Neural progenitor cell (in vitro differentiated cells): ENCODE measurements at regions not wholly inside any gene's neighbourhood (a gene's known extent, or its start where the extent isn't known, plus 50 kb on each side); places are given as distances from the start of the nearest gene placed in this dataset.

ENCODE experiments used
- DNase-seq: peaks from one replicate; pipeline ENCODE4 v3.0.0-alpha.2; 2016; ENCODE audit warnings: low spot score
- H2AFZ ChIP-seq: fragments of 200-600 bp; sonication (generic); replicated peaks from 2 replicates; pipeline ENCODE4 v1.6.1; 2016; ENCODE audit warnings: antibody characterized with exemption
- H3F3A ChIP-seq: fragments of 200-600 bp; sonication (generic); 2 replicates; pipeline ENCODE4 v1.6.1; 2016; ENCODE audit warnings: antibody characterized with exemption, low read depth
- H3K27ac ChIP-seq: fragments of 200-600 bp; sonication (generic); 2 replicates; pipeline ENCODE4 v1.5.1; 2016; ENCODE audit warnings: mild to moderate bottlenecking
- H3K27me3 ChIP-seq: fragments of 200-600 bp; sonication (generic); 2 replicates; pipeline ENCODE4 v1.6.1; 2016; ENCODE audit warnings: mild to moderate bottlenecking, moderate library complexity
- H3K36me3 ChIP-seq: fragments of 200-600 bp; sonication (generic); 2 replicates; pipeline ENCODE4 v1.5.1; 2016
- H3K4me1 ChIP-seq: fragments of 200-600 bp; sonication (generic); 2 replicates; pipeline ENCODE4 v1.6.1; 2016; ENCODE audit warnings: mixed run types
- H3K4me2 ChIP-seq: fragments of 200-600 bp; sonication (generic); 2 replicates; pipeline ENCODE4 v1.6.1; 2016
- H3K4me3 ChIP-seq: fragments of 200-600 bp; sonication (generic); 2 replicates; pipeline ENCODE4 v1.5.1; 2016
- H3K79me2 ChIP-seq: fragments of 200-600 bp; sonication (generic); 2 replicates; pipeline ENCODE4 v1.6.1; 2016; ENCODE audit warnings: low read depth
- H3K9ac ChIP-seq: fragments of 200-600 bp; sonication (generic); 2 replicates; pipeline ENCODE4 v1.6.1; 2016
- H3K9me3 ChIP-seq: fragments of 200-600 bp; sonication (generic); 2 replicates; pipeline ENCODE4 v1.5.1; 2016; ENCODE audit warnings: low read depth
- H4K20me1 ChIP-seq: fragments of 200-600 bp; sonication (generic); 2 replicates; pipeline ENCODE4 v1.6.1; 2016; ENCODE audit warnings: low read depth
- H3K27ac Mint-ChIP-seq: 3 replicates; pipeline ENCODE4 v1.8.0; 2021; ENCODE audit warnings: mixed read lengths
- H3K27me3 Mint-ChIP-seq: 2 replicates; pipeline ENCODE4 v1.8.0; 2022; ENCODE audit warnings: low read depth, mild to moderate bottlenecking, inconsistent platforms, moderate library complexity, mixed read lengths; ENCODE audit not compliant: insufficient read depth
- H3K36me3 Mint-ChIP-seq: 3 replicates; pipeline ENCODE4 v1.8.0; 2021; ENCODE audit warnings: mixed read lengths
- H3K4me1 Mint-ChIP-seq: 3 replicates; pipeline ENCODE4 v1.8.0; 2021; ENCODE audit warnings: mixed read lengths
- H3K4me3 Mint-ChIP-seq: 3 replicates; pipeline ENCODE4 v1.8.0; 2021; ENCODE audit warnings: mild to moderate bottlenecking, moderate library complexity, mixed read lengths
- H3K9me3 Mint-ChIP-seq: 3 replicates; pipeline ENCODE4 v1.8.0; 2020; ENCODE audit warnings: mixed read lengths
- CTCF ChIP-seq: fragments of 200-600 bp; sonication (generic); IDR thresholded peaks from 2 replicates; pipeline ENCODE4 v1.5.1; 2017; ENCODE audit warnings: antibody characterized with exemption, mild to moderate bottlenecking
- EZH2 ChIP-seq: fragments of 200-600 bp; sonication (generic); IDR thresholded peaks from 2 replicates; pipeline ENCODE4 v1.6.1; 2017; ENCODE audit warnings: antibody characterized with exemption, mild to moderate bottlenecking, moderate library complexity
- EZH2phosphoT487 ChIP-seq: fragments of 200-600 bp; sonication (generic); IDR thresholded peaks from 2 replicates; pipeline ENCODE4 v1.6.1; 2017; ENCODE audit warnings: antibody characterized with exemption

GRCh38 chr4:85078016-85078415 is 111.5 kb upstream of the WDFY3 start:
- H3K27ac Mint-ChIP-seq, result no peak overlapping the region
- Histone ChIP-seq H3K27me3 (no peaks in the 10 kb centered on the region), H3K27ac (no peak overlapping the region), H2AFZ (no peak overlapping the region), H3K79me2 (no peaks in the 10 kb centered on the region), H3F3A (no peaks in the 10 kb centered on the region), H3K9ac (no peak overlapping the region), H4K20me1 (no peaks in the 10 kb centered on the region), H3K9me3 (no peaks in the 10 kb centered on the region), H3K4me2 (no peak overlapping the region), H3K4me3 (no peak overlapping the region), H3K4me1 (no peaks in the 10 kb centered on the region), H3K36me3 (no peaks in the 10 kb centered on the region)
- H3K27me3 Mint-ChIP-seq, result peaks cover 2% of the 10 kb centered on the region
- H3K9me3 Mint-ChIP-seq, result no peaks in the 10 kb centered on the region
- no peak overlapping the region for H3K4me3 Mint-ChIP-seq
- DNase-seq, result no peak
- H3K4me1 Mint-ChIP-seq, result no peaks in the 10 kb centered on the region
- no peaks in the 10 kb centered on the region for H3K36me3 Mint-ChIP-seq
- TF ChIP-seq EZH2, result no peak
- no peak for TF ChIP-seq CTCF
- no peak for TF ChIP-seq EZH2phosphoT487

GRCh38 chr4:85081196-85081595 is 114.7 kb upstream of the WDFY3 start:
- H4K20me1 ChIP-seq, result no peaks in the 10 kb centered on the region
- H3K4me3 ChIP-seq, result no peak overlapping the region
- H3K27ac ChIP-seq, result no peak overlapping the region
- Mint-ChIP-seq H3K4me3 (no peak overlapping the region), H3K27me3 (peaks cover 2% of the 10 kb centered on the region), H3K36me3 (no peaks in the 10 kb centered on the region), H3K27ac (no peak overlapping the region), H3K9me3 (no peaks in the 10 kb centered on the region), H3K4me1 (no peaks in the 10 kb centered on the region)
- H3F3A ChIP-seq, result no peaks in the 10 kb centered on the region
- H3K79me2 ChIP-seq, result no peaks in the 10 kb centered on the region
- H3K27me3 ChIP-seq, result no peaks in the 10 kb centered on the region
- no peak overlapping the region for H3K9ac ChIP-seq
- no peaks in the 10 kb centered on the region for H3K9me3 ChIP-seq
- peaks cover 8% of the 10 kb centered on the region for H3K4me1 ChIP-seq
- H3K4me2 ChIP-seq, result no peak overlapping the region
- TF ChIP-seq EZH2, result no peak
- TF ChIP-seq CTCF, result no peak
- no peak for TF ChIP-seq EZH2phosphoT487
- no peak overlapping the region for H2AFZ ChIP-seq
- DNase-seq, result no peak
- no peaks in the 10 kb centered on the region for H3K36me3 ChIP-seq

- H3K4me1 Mint-ChIP-seq, result no peaks in the 10 kb centered on the region
- H3K27ac ChIP-seq, result no peak overlapping the region
- DNase-seq, result peak; percentile 81
Measured at GRCh38 chr4:85084371-85085094, 118.0 kb upstream of the WDFY3 start.

More at GRCh38 chr4:85084371-85085094, 118.0 kb upstream of the WDFY3 start:
- Histone ChIP-seq H3K9ac (no peak overlapping the region), H3K36me3 (no peaks in the 10 kb centered on the region), H3K4me3 (no peak overlapping the region), H2AFZ (no peak overlapping the region), H3K4me1 (peaks cover 8% of the 10 kb centered on the region), H3F3A (no peaks in the 10 kb centered on the region), H3K27me3 (no peaks in the 10 kb centered on the region), H4K20me1 (no peaks in the 10 kb centered on the region), H3K9me3 (peaks cover 5% of the 10 kb centered on the region), H3K4me2 (no peak overlapping the region), H3K79me2 (no peaks in the 10 kb centered on the region)
- H3K27ac Mint-ChIP-seq, result peak overlapping the region; percentile 44
- H3K9me3 Mint-ChIP-seq, result peaks cover 9% of the 10 kb centered on the region
- peaks cover 2% of the 10 kb centered on the region for H3K27me3 Mint-ChIP-seq
- H3K36me3 Mint-ChIP-seq, result no peaks in the 10 kb centered on the region
- peak; percentile 72 for TF ChIP-seq CTCF
- no peak for TF ChIP-seq EZH2phosphoT487
- no peak for TF ChIP-seq EZH2
- H3K4me3 Mint-ChIP-seq, result no peak overlapping the region
